ENCODE measurements at regions not wholly inside any gene's neighbourhood (a gene's known extent, or its start where the extent isn't known, plus 50 kb on each side); places are given as distances from the start of the nearest gene placed in this dataset.

- no peak for TF ChIP-seq CTCF (IDR thresholded peaks at IDR 0.05 in 2 of 3, conservative IDR thresholded peaks at IDR 0.05 in 1 of 3; ENCODE audit: borderline replicate concordance in 1 of 3, insufficient read depth in 1 of 3, low read depth in 2 of 3, low read length in 2 of 3)
- no peak for TF ChIP-seq MAX (IDR thresholded peaks at IDR 0.05)
- TF ChIP-seq SP1 (IDR thresholded peaks at IDR 0.05; ENCODE audit: low read depth), result no peak
- TF ChIP-seq SIN3A (IDR thresholded peaks at IDR 0.05; ENCODE audit: low read depth), result no peak
- TF ChIP-seq REST (IDR thresholded peaks at IDR 0.05; ENCODE audit: low read depth), result no peak
- no peak for TF ChIP-seq POLR2A (IDR thresholded peaks at IDR 0.05; ENCODE audit: borderline replicate concordance, extremely low read depth, insufficient read depth, insufficient read length)
- no peak for TF ChIP-seq TCF7L2 (IDR thresholded peaks at IDR 0.05; ENCODE audit: borderline replicate concordance, extremely low read depth, insufficient read depth, insufficient read length)
- no peak for TF ChIP-seq ZNF274 (IDR thresholded peaks at IDR 0.05; ENCODE audit: low read depth, low read length)
- no peak for TF ChIP-seq POLR2AphosphoS5 (IDR thresholded peaks at IDR 0.05; ENCODE audit: low read depth, low read length)
Measured at GRCh38 chr20:4441871-4442270, 192.8 kb upstream of the ADRA1D start.
